ENCODE measurements at regions not wholly inside any gene's neighbourhood (a gene's known extent, or its start where the extent isn't known, plus 50 kb on each side); places are given as distances from the start of the nearest gene placed in this dataset.
"Not testable (repeated sequence)": the region's sequence is repeated elsewhere in the genome, so short reads cannot be mapped to it uniquely, and the experiment has no call there.

DNA sequence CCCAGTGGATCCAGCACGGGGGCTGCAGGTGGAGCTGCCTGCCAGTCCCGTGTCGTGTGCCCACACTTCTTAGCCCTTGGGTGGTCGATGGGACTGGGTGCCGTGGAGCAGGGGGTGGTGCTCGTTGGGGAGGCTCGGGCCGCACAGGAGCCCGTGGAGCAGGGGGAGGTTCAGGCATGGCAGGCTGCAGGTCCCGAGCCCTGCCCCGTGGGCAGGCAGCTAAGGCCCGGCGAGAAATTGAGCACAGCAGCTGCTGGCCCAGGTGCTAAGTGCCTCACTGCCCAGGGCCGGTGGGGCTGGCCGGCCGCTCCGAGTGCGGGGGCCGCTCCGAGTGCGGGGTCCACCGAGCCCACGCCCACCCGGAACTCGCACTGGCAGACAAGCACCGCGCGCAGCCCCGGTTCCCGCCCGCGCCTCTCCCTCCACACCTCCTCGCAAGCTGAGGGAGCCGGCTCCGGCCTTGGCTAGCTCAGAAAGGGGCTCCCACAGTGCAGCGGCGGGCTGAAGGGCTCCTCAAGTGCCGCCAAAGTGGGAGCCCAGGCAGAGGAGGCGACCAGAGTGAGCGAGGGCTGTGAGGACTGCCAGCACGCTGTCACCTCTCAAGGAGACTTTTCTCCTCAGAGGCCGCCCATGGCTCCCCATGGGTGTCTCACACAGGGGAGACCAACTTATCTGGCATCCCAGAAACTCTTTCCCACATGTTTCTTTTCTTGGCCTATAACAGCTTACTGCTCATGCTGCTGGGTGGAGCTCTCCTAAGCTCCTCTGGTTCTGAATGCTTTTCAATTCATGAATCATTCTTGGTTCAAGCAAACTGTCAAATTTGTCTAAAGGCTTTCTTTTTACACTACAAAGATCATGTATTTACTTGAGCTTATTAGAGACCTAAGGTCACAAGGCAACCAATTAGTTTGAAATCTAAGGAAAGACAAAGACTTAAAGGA, 885.1 kb downstream of the KCNT2 start:
- TF ChIP-seq, protein P1, sequence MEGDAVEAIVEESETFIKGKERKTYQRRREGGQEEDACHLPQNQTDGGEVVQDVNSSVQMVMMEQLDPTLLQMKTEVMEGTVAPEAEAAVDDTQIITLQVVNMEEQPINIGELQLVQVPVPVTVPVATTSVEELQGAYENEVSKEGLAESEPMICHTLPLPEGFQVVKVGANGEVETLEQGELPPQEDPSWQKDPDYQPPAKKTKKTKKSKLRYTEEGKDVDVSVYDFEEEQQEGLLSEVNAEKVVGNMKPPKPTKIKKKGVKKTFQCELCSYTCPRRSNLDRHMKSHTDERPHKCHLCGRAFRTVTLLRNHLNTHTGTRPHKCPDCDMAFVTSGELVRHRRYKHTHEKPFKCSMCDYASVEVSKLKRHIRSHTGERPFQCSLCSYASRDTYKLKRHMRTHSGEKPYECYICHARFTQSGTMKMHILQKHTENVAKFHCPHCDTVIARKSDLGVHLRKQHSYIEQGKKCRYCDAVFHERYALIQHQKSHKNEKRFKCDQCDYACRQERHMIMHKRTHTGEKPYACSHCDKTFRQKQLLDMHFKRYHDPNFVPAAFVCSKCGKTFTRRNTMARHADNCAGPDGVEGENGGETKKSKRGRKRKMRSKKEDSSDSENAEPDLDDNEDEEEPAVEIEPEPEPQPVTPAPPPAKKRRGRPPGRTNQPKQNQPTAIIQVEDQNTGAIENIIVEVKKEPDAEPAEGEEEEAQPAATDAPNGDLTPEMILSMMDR (IDR thresholded peaks at IDR 0.05) = not testable (repeated sequence)
- not testable (repeated sequence) for TF ChIP-seq POLR2A, POLR2AphosphoS5 (IDR thresholded peaks at IDR 0.05)
